ENCODE measurements at regions not wholly inside any gene's neighbourhood (a gene's known extent, or its start where the extent isn't known, plus 50 kb on each side); places are given as distances from the start of the nearest gene placed in this dataset.

GRCh38 chr4:149993030-149993429, 85.2 kb upstream of the DCLK2 start:
- Mint-ChIP-seq H3K4me3 (no peak overlapping the region), H3K36me3 (ENCODE audit: low read depth) (no peaks in the 10 kb centered on the region), H3K27me3 (ENCODE audit: low read depth, poor library complexity) (no peaks in the 10 kb centered on the region), H3K27ac (no peak overlapping the region), H3K4me1 (peaks cover 14% of the 10 kb centered on the region), H3K9me3 (peaks cover 4% of the 10 kb centered on the region)
- DNase-seq: no peak
- no peak for TF ChIP-seq CTCF (IDR thresholded peaks at IDR 0.05)

GRCh38 chr4:149995134-149995756, 83.0 kb upstream of the DCLK2 start:
- H3K27ac Mint-ChIP-seq: peak overlapping the region; percentile 91
- H3K4me1 Mint-ChIP-seq: peaks cover 13% of the 10 kb centered on the region
- no peak for TF ChIP-seq CTCF (IDR thresholded peaks at IDR 0.05)
- no peaks in the 10 kb centered on the region for H3K36me3 Mint-ChIP-seq (ENCODE audit: low read depth)
- no peak for DNase-seq
- H3K4me3 Mint-ChIP-seq: no peak overlapping the region
- H3K9me3 Mint-ChIP-seq: peaks cover 4% of the 10 kb centered on the region
- H3K27me3 Mint-ChIP-seq (ENCODE audit: low read depth, poor library complexity): no peaks in the 10 kb centered on the region

GRCh38 chr4:149997881-149998421, 80.3 kb upstream of the DCLK2 start:
- H3K4me3 Mint-ChIP-seq: no peak overlapping the region
- peak overlapping the region; percentile 90 for H3K27ac Mint-ChIP-seq
- no peaks in the 10 kb centered on the region for H3K36me3 Mint-ChIP-seq (ENCODE audit: low read depth)
- peaks cover 13% of the 10 kb centered on the region for H3K4me1 Mint-ChIP-seq
- H3K9me3 Mint-ChIP-seq: peaks cover 4% of the 10 kb centered on the region
- no peak for TF ChIP-seq CTCF (IDR thresholded peaks at IDR 0.05)
- DNase-seq: no peak
- peaks cover 4% of the 10 kb centered on the region for H3K27me3 Mint-ChIP-seq (ENCODE audit: low read depth, poor library complexity)

GRCh38 chr4:149999485-150000074, 78.7 kb upstream of the DCLK2 start:
- TF ChIP-seq CTCF (IDR thresholded peaks at IDR 0.05): peak; percentile 61
- no peak overlapping the region for H3K4me3 Mint-ChIP-seq
- peaks cover 25% of the 10 kb centered on the region for H3K4me1 Mint-ChIP-seq

GRCh38 chr4:150001815-150002214, 76.4 kb upstream of the DCLK2 start:
- peaks cover 4% of the 10 kb centered on the region for H3K9me3 Mint-ChIP-seq
- no peak for DNase-seq
- peaks cover 37% of the 10 kb centered on the region for H3K4me1 Mint-ChIP-seq
- H3K27ac Mint-ChIP-seq: no peak overlapping the region
- TF ChIP-seq CTCF (IDR thresholded peaks at IDR 0.05): no peak
- no peaks in the 10 kb centered on the region for H3K36me3 Mint-ChIP-seq (ENCODE audit: low read depth)
- H3K4me3 Mint-ChIP-seq: no peak overlapping the region
- H3K27me3 Mint-ChIP-seq (ENCODE audit: low read depth, poor library complexity): peaks cover 5% of the 10 kb centered on the region

More at GRCh38 chr4:149999485-150000074, 78.7 kb upstream of the DCLK2 start:
- H3K27me3 Mint-ChIP-seq (ENCODE audit: low read depth, poor library complexity): peaks cover 5% of the 10 kb centered on the region
- peak; percentile 15 for DNase-seq
- H3K9me3 Mint-ChIP-seq: peaks cover 4% of the 10 kb centered on the region
- H3K27ac Mint-ChIP-seq: no peak overlapping the region
- H3K36me3 Mint-ChIP-seq (ENCODE audit: low read depth): no peaks in the 10 kb centered on the region

GRCh38 chr4:150002561-150002960, 75.7 kb upstream of the DCLK2 start:
- H3K4me1 Mint-ChIP-seq: peaks cover 37% of the 10 kb centered on the region

More at GRCh38 chr4:150002561-150002960, 75.7 kb upstream of the DCLK2 start:
- H3K36me3 Mint-ChIP-seq (ENCODE audit: low read depth): no peaks in the 10 kb centered on the region
- no peak for DNase-seq
- H3K9me3 Mint-ChIP-seq: no peaks in the 10 kb centered on the region
- H3K4me3 Mint-ChIP-seq: no peak overlapping the region
- H3K27me3 Mint-ChIP-seq (ENCODE audit: low read depth, poor library complexity): peaks cover 5% of the 10 kb centered on the region
- TF ChIP-seq CTCF (IDR thresholded peaks at IDR 0.05): no peak
- no peak overlapping the region for H3K27ac Mint-ChIP-seq
